ENCODE measurements at regions not wholly inside any gene's neighbourhood (a gene's known extent, or its start where the extent isn't known, plus 50 kb on each side); places are given as distances from the start of the nearest gene placed in this dataset.

GRCh38 chr15:91795235-91795634 lies 58.3 kb upstream of the SLCO3A1 start:
- Histone ChIP-seq H3K36me3 (ENCODE audit: insufficient read depth, low read length) (no peaks in the 10 kb centered on the region), H3K4me2 (ENCODE audit: low read length) (no peak overlapping the region)
- TF ChIP-seq CTCF (IDR thresholded peaks at IDR 0.05; ENCODE audit: low read length) (no peak), EZH2 (IDR thresholded peaks at IDR 0.05; ENCODE audit: borderline replicate concordance, low read length) (no peak)

GRCh38 chr15:91801836-91802534 lies 51.5 kb upstream of the SLCO3A1 start:
- Histone ChIP-seq H3K27ac (ENCODE audit: low read depth, low read length, poor library complexity, severe bottlenecking) (no peak overlapping the region), H3K9me2 (ENCODE audit: low read depth, low read length) (no peaks in the 10 kb centered on the region), H3K79me2 (ENCODE audit: insufficient read depth, low read length) (no peaks in the 10 kb centered on the region), H3K36me3 (ENCODE audit: insufficient read depth, low read length) (no peaks in the 10 kb centered on the region), H2AFZ (ENCODE audit: low read length) (no peak overlapping the region), H3K4me2 (ENCODE audit: low read length) (no peak overlapping the region), H3F3A (ENCODE audit: insufficient read depth, low read length) (no peaks in the 10 kb centered on the region), H3K4me1 (ENCODE audit: insufficient read depth, low read length, severe bottlenecking) (no peaks in the 10 kb centered on the region), H3K27me3 (ENCODE audit: insufficient read depth, low read length) (no peaks in the 10 kb centered on the region), H3K4me3 (ENCODE audit: low read depth, low read length, poor library complexity, severe bottlenecking) (no peak overlapping the region), H3K9ac (ENCODE audit: low read length) (no peak overlapping the region), H3K9me3 (ENCODE audit: low read length) (no peaks in the 10 kb centered on the region), H4K20me1 (ENCODE audit: insufficient read depth, low read length) (no peaks in the 10 kb centered on the region)
- no peak for TF ChIP-seq CTCF (IDR thresholded peaks at IDR 0.05; ENCODE audit: low read length)
- no peak for TF ChIP-seq EZH2 (IDR thresholded peaks at IDR 0.05; ENCODE audit: borderline replicate concordance, low read length)

More at GRCh38 chr15:91795235-91795634, 58.3 kb upstream of the SLCO3A1 start:
- no peaks in the 10 kb centered on the region for H3K4me1 ChIP-seq (ENCODE audit: insufficient read depth, low read length, severe bottlenecking)
- H3K79me2 ChIP-seq (ENCODE audit: insufficient read depth, low read length), result no peaks in the 10 kb centered on the region
- H3K4me3 ChIP-seq (ENCODE audit: low read depth, low read length, poor library complexity, severe bottlenecking), result no peak overlapping the region
- H2AFZ ChIP-seq (ENCODE audit: low read length), result no peak overlapping the region
- no peaks in the 10 kb centered on the region for H3F3A ChIP-seq (ENCODE audit: insufficient read depth, low read length)
- no peaks in the 10 kb centered on the region for H4K20me1 ChIP-seq (ENCODE audit: insufficient read depth, low read length)
- H3K9me2 ChIP-seq (ENCODE audit: low read depth, low read length), result no peaks in the 10 kb centered on the region
- no peak overlapping the region for H3K27ac ChIP-seq (ENCODE audit: low read depth, low read length, poor library complexity, severe bottlenecking)
- H3K9ac ChIP-seq (ENCODE audit: low read length), result no peak overlapping the region
- H3K9me3 ChIP-seq (ENCODE audit: low read length), result no peaks in the 10 kb centered on the region
- no peaks in the 10 kb centered on the region for H3K27me3 ChIP-seq (ENCODE audit: insufficient read depth, low read length)

- H3K4me1 ChIP-seq (ENCODE audit: insufficient read depth, low read length, severe bottlenecking), result no peaks in the 10 kb centered on the region
- H3K27me3 ChIP-seq (ENCODE audit: insufficient read depth, low read length), result no peaks in the 10 kb centered on the region
- H3K9me3 ChIP-seq (ENCODE audit: low read length), result no peaks in the 10 kb centered on the region
- TF ChIP-seq CTCF (IDR thresholded peaks at IDR 0.05; ENCODE audit: low read length) (no peak), EZH2 (IDR thresholded peaks at IDR 0.05; ENCODE audit: borderline replicate concordance, low read length) (no peak)
- no peaks in the 10 kb centered on the region for H3K79me2 ChIP-seq (ENCODE audit: insufficient read depth, low read length)
- no peaks in the 10 kb centered on the region for H4K20me1 ChIP-seq (ENCODE audit: insufficient read depth, low read length)
- no peak overlapping the region for H3K4me3 ChIP-seq (ENCODE audit: low read depth, low read length, poor library complexity, severe bottlenecking)
- H3F3A ChIP-seq (ENCODE audit: insufficient read depth, low read length), result no peaks in the 10 kb centered on the region
- no peaks in the 10 kb centered on the region for H3K9me2 ChIP-seq (ENCODE audit: low read depth, low read length)
- H3K9ac ChIP-seq (ENCODE audit: low read length), result no peak overlapping the region
- no peak overlapping the region for H3K27ac ChIP-seq (ENCODE audit: low read depth, low read length, poor library complexity, severe bottlenecking)
- no peak overlapping the region for H3K4me2 ChIP-seq (ENCODE audit: low read length)
- H3K36me3 ChIP-seq (ENCODE audit: insufficient read depth, low read length), result no peaks in the 10 kb centered on the region
- H2AFZ ChIP-seq (ENCODE audit: low read length), result no peak overlapping the region
Observed at GRCh38 chr15:91803260-91803659, 50.2 kb upstream of the SLCO3A1 start.
